ENCODE measurements at regions not wholly inside any gene's neighbourhood (a gene's known extent, or its start where the extent isn't known, plus 50 kb on each side); places are given as distances from the start of the nearest gene placed in this dataset.

DNA sequence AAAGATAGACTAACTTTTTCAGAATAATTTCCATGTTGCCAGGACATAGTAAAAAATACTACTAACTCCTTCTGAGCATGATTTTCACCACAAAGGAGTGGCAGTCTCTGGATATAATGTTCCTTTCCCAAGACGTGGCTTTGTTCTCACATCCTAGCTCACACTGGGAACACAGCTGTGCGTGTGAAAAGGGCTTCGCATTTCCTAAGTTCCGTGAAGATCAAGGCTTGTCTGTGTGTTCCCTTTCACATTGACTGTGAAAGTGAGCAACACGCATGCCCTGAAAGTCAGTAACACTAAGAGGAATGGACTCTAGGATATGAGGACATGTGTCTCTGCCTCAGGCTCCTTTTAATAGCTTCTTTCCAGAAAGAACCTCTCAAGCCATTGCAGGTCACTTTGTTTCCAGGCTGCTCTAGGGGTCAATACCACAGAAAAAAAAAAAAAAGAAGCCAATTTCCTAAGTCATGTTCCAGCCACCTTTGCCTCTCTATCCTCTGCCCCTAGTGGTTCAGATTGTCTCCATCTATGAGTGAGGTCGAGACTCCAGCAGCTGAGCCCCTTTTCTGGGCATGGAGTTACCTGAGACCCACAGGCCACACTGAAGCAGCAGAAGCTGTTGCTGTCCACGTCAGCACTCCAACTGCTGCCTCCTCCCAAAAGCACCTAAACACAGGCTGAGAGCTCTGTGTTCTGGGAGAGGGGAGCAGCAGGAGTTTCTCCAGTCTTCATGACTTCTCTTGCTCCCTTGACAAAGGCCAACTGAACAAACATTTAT is 355.9 kb downstream of the RSL24D1 start:
- H3K4me1 Mint-ChIP-seq: no peaks in the 10 kb centered on the region
- no peaks in the 10 kb centered on the region for H3K27me3 Mint-ChIP-seq
- ATAC-seq: no peak
- H3K9me3 Mint-ChIP-seq: no peaks in the 10 kb centered on the region
- no peaks in the 10 kb centered on the region for H3K36me3 Mint-ChIP-seq
- H3K27ac Mint-ChIP-seq: no peak overlapping the region
- no peak overlapping the region for H3K4me3 Mint-ChIP-seq

GRCh38 chr15:54839379-54839778 is 357.4 kb downstream of the RSL24D1 start:
- no peaks in the 10 kb centered on the region for H3K9me3 Mint-ChIP-seq
- H3K36me3 Mint-ChIP-seq: no peaks in the 10 kb centered on the region
- H3K27me3 Mint-ChIP-seq: no peaks in the 10 kb centered on the region
- no peaks in the 10 kb centered on the region for H3K4me1 Mint-ChIP-seq
- ATAC-seq: no peak
- no peak overlapping the region for H3K27ac Mint-ChIP-seq
- H3K4me3 Mint-ChIP-seq: no peak overlapping the region

- H3K27me3 Mint-ChIP-seq: no peaks in the 10 kb centered on the region
- H3K4me3 Mint-ChIP-seq: no peak overlapping the region
- H3K9me3 Mint-ChIP-seq: no peaks in the 10 kb centered on the region
- no peak for ATAC-seq
- no peaks in the 10 kb centered on the region for H3K36me3 Mint-ChIP-seq
- no peaks in the 10 kb centered on the region for H3K4me1 Mint-ChIP-seq
- H3K27ac Mint-ChIP-seq: no peak overlapping the region
Observed at GRCh38 chr15:54836052-54836795, 360.5 kb downstream of the RSL24D1 start.

GRCh38 chr15:54829821-54830220 is 366.9 kb downstream of the RSL24D1 start:
- H3K9me3 Mint-ChIP-seq: peaks cover 3% of the 10 kb centered on the region
- H3K4me3 Mint-ChIP-seq: no peak overlapping the region
- no peak overlapping the region for H3K27ac Mint-ChIP-seq

GRCh38 chr15:54820811-54821210 is 375.9 kb downstream of the RSL24D1 start:
- no peaks in the 10 kb centered on the region for H3K4me1 Mint-ChIP-seq
- peaks cover 2% of the 10 kb centered on the region for H3K9me3 Mint-ChIP-seq
- no peak overlapping the region for H3K4me3 Mint-ChIP-seq
- no peaks in the 10 kb centered on the region for H3K27me3 Mint-ChIP-seq
- no peak for ATAC-seq
- H3K27ac Mint-ChIP-seq: no peak overlapping the region
- H3K36me3 Mint-ChIP-seq: no peaks in the 10 kb centered on the region

More at GRCh38 chr15:54829821-54830220, 366.9 kb downstream of the RSL24D1 start:
- Mint-ChIP-seq H3K27me3 (no peaks in the 10 kb centered on the region), H3K36me3 (no peaks in the 10 kb centered on the region), H3K4me1 (no peaks in the 10 kb centered on the region)
- ATAC-seq: no peak

GRCh38 chr15:54820098-54820497 is 376.6 kb downstream of the RSL24D1 start:
- no peak for ATAC-seq
- no peak overlapping the region for H3K27ac Mint-ChIP-seq
- no peaks in the 10 kb centered on the region for H3K36me3 Mint-ChIP-seq
- H3K9me3 Mint-ChIP-seq: peaks cover 2% of the 10 kb centered on the region
- H3K27me3 Mint-ChIP-seq: no peaks in the 10 kb centered on the region
- no peaks in the 10 kb centered on the region for H3K4me1 Mint-ChIP-seq
- H3K4me3 Mint-ChIP-seq: no peak overlapping the region

GRCh38 chr15:54816401-54816800 is 380.3 kb downstream of the RSL24D1 start:
- no peaks in the 10 kb centered on the region for H3K36me3 Mint-ChIP-seq
- no peak overlapping the region for H3K27ac Mint-ChIP-seq
- no peaks in the 10 kb centered on the region for H3K27me3 Mint-ChIP-seq
- no peaks in the 10 kb centered on the region for H3K4me1 Mint-ChIP-seq
- H3K4me3 Mint-ChIP-seq: no peak overlapping the region
- no peak for ATAC-seq
- H3K9me3 Mint-ChIP-seq: peaks cover 3% of the 10 kb centered on the region

- H3K9me3 Mint-ChIP-seq: peaks cover 3% of the 10 kb centered on the region
- no peak overlapping the region for H3K4me3 Mint-ChIP-seq
- H3K36me3 Mint-ChIP-seq: no peaks in the 10 kb centered on the region
- no peaks in the 10 kb centered on the region for H3K4me1 Mint-ChIP-seq
- ATAC-seq: no peak
- H3K27me3 Mint-ChIP-seq: no peaks in the 10 kb centered on the region
- no peak overlapping the region for H3K27ac Mint-ChIP-seq
Observed at GRCh38 chr15:54815556-54815955, 381.2 kb downstream of the RSL24D1 start.

GRCh38 chr15:54812383-54812782 is 384.4 kb downstream of the RSL24D1 start:
- H3K27me3 Mint-ChIP-seq: no peaks in the 10 kb centered on the region
- H3K36me3 Mint-ChIP-seq: no peaks in the 10 kb centered on the region
- H3K4me1 Mint-ChIP-seq: no peaks in the 10 kb centered on the region
- no peak overlapping the region for H3K27ac Mint-ChIP-seq
- H3K9me3 Mint-ChIP-seq: peaks cover 3% of the 10 kb centered on the region
- no peak overlapping the region for H3K4me3 Mint-ChIP-seq
- ATAC-seq: no peak

- Mint-ChIP-seq H3K4me1 (no peaks in the 10 kb centered on the region), H3K36me3 (no peaks in the 10 kb centered on the region), H3K4me3 (no peak overlapping the region), H3K27ac (no peak overlapping the region), H3K27me3 (no peaks in the 10 kb centered on the region), H3K9me3 (peaks cover 3% of the 10 kb centered on the region)
- ATAC-seq: no peak
Observed at GRCh38 chr15:54810496-54810895, 386.2 kb downstream of the RSL24D1 start.

GRCh38 chr15:54810031-54810430 is 386.7 kb downstream of the RSL24D1 start:
- H3K36me3 Mint-ChIP-seq: no peaks in the 10 kb centered on the region
- H3K4me3 Mint-ChIP-seq: no peak overlapping the region
- H3K27me3 Mint-ChIP-seq: no peaks in the 10 kb centered on the region
- no peak for ATAC-seq
- H3K9me3 Mint-ChIP-seq: peaks cover 3% of the 10 kb centered on the region
- H3K4me1 Mint-ChIP-seq: no peaks in the 10 kb centered on the region
- H3K27ac Mint-ChIP-seq: no peak overlapping the region

DNA sequence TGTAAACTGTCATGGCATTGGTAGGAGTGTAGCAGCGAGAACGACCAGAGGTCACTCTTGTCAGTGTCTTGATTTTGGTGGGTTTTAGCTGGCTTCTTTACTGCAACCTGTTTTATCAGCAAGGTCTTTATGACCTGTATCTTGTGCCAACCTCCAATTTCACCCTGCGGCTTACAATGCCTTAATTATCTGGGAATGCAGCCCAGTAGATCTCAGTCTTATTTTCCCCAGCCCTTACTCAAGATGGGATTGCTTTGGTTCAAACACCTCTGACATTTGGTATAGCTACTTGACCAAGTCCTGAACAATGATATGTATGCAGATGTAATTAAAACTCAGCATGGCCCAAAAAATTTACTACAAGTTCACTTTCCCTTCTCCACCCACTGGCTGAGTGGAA is 388.4 kb downstream of the RSL24D1 start:
- Mint-ChIP-seq H3K27me3 (no peaks in the 10 kb centered on the region), H3K9me3 (no peaks in the 10 kb centered on the region), H3K4me1 (peaks cover 4% of the 10 kb centered on the region), H3K27ac (no peak overlapping the region), H3K36me3 (no peaks in the 10 kb centered on the region), H3K4me3 (no peak overlapping the region)
- ATAC-seq: no peak

- H3K27ac Mint-ChIP-seq: no peak overlapping the region
Observed at GRCh38 chr15:54803987-54804386, 392.8 kb downstream of the RSL24D1 start.

DNA sequence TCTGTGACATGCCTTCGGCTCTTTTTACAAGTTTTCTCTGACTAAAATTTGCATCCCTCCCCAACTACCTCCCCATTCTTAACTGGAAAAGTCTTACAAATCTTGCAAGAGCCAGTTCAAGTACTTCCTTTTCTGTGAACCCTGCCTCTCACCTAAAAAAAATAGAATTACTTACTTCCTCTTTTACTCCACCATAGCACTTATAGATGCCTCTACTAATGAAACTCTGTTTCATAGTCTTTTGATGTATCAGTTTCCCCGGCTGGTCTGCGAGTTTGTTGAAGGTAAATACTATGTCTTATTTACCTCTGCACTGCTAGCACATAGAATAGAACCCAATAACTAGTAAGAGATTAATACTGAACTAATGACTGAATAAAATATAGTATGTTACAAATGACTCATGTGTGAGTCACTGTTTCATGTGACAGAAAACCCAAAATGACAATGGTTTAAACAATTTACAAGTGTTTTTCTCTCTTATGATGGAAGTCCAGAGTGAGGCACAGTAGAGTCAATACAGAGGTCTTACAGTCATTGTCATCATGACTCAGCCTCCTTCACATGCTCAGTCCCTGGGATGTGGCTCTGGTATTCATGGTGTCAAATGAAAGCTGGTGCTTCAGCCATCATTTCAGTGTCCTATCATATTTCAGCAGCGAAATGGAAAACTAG is 393.5 kb downstream of the RSL24D1 start:
- H3K4me1 Mint-ChIP-seq: peaks cover 10% of the 10 kb centered on the region
- no peak overlapping the region for H3K4me3 Mint-ChIP-seq
- no peaks in the 10 kb centered on the region for H3K27me3 Mint-ChIP-seq
- no peaks in the 10 kb centered on the region for H3K36me3 Mint-ChIP-seq
- ATAC-seq: no peak
- H3K27ac Mint-ChIP-seq: peak overlapping the region; percentile 40
- H3K9me3 Mint-ChIP-seq: no peaks in the 10 kb centered on the region

More at GRCh38 chr15:54803987-54804386, 392.8 kb downstream of the RSL24D1 start:
- H3K9me3 Mint-ChIP-seq: no peaks in the 10 kb centered on the region
- H3K36me3 Mint-ChIP-seq: no peaks in the 10 kb centered on the region
- no peak overlapping the region for H3K4me3 Mint-ChIP-seq
- H3K4me1 Mint-ChIP-seq: peaks cover 10% of the 10 kb centered on the region
- no peaks in the 10 kb centered on the region for H3K27me3 Mint-ChIP-seq
- ATAC-seq: no peak

- Mint-ChIP-seq H3K27ac (no peak overlapping the region), H3K36me3 (no peaks in the 10 kb centered on the region), H3K4me3 (no peak overlapping the region), H3K9me3 (peaks cover 2% of the 10 kb centered on the region), H3K4me1 (no peaks in the 10 kb centered on the region), H3K27me3 (no peaks in the 10 kb centered on the region)
- ATAC-seq: no peak
Observed at GRCh38 chr15:54792526-54792925, 404.2 kb downstream of the RSL24D1 start.
